SU-DHL-6 (cell line): ENCODE measurements at regions not wholly inside any gene's neighbourhood (a gene's known extent, or its start where the extent isn't known, plus 50 kb on each side); places are given as distances from the start of the nearest gene placed in this dataset.

Experiments used
- EZH2phosphoT487 ChIP-seq: fragments of 200-600 bp; sonication (generic), shearing (Covaris generic); conservative IDR thresholded peaks from 2 replicates; pipeline ENCODE4 v1.6.1; 2018; ENCODE audit warnings: mild to moderate bottlenecking, antibody characterized with exemption, low read length, moderate library complexity, mixed read lengths
- TF ChIP-seq, protein P1 (sequence below): fragments of 200-600 bp; sonication (generic); IDR thresholded peaks from one replicate; pipeline ENCODE4 v1.5.1; 2017; ENCODE audit warnings: antibody characterized with exemption, mild to moderate bottlenecking, low read length, moderate library complexity; ENCODE audit not compliant: insufficient read depth, poor library complexity, severe bottlenecking

GRCh38 chr15:85852969-85853368 is 58.2 kb upstream of the KLHL25 start:
- TF ChIP-seq, protein P1, sequence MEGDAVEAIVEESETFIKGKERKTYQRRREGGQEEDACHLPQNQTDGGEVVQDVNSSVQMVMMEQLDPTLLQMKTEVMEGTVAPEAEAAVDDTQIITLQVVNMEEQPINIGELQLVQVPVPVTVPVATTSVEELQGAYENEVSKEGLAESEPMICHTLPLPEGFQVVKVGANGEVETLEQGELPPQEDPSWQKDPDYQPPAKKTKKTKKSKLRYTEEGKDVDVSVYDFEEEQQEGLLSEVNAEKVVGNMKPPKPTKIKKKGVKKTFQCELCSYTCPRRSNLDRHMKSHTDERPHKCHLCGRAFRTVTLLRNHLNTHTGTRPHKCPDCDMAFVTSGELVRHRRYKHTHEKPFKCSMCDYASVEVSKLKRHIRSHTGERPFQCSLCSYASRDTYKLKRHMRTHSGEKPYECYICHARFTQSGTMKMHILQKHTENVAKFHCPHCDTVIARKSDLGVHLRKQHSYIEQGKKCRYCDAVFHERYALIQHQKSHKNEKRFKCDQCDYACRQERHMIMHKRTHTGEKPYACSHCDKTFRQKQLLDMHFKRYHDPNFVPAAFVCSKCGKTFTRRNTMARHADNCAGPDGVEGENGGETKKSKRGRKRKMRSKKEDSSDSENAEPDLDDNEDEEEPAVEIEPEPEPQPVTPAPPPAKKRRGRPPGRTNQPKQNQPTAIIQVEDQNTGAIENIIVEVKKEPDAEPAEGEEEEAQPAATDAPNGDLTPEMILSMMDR = no peak
- no peak for TF ChIP-seq EZH2phosphoT487
